GM19397 (cell line): ENCODE measurements at regions not wholly inside any gene's neighbourhood (a gene's known extent, or its start where the extent isn't known, plus 50 kb on each side); places are given as distances from the start of the nearest gene placed in this dataset.

Experiments used
- ATAC-seq: cut with Tn5 transposase; IDR thresholded peaks from one replicate; pipeline ENCODE4 v1.9.1; 2021; ENCODE audit warnings: mild to moderate bottlenecking, moderate library complexity; ENCODE audit not compliant: unreplicated experiment

DNA sequence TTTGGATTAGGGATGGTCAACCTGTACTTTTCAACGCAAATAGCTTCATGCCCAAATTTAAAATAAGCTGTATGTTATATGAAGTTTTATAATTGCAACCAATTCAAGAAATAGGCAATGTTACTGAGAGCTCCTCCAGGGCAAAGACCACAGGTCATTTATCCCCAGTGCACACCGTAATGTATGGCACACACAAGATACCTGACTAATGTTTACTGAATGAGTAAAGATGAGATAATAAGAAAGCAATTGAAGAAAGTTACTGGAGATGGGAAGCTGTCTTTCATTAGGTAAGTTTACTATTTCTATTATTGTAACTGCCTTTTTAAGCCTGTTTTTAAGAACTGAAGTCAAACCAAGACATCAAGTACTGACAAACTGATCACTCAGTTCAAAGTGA lies 184.5 kb upstream of the VRK2 start:
- ATAC-seq, result no peak

DNA sequence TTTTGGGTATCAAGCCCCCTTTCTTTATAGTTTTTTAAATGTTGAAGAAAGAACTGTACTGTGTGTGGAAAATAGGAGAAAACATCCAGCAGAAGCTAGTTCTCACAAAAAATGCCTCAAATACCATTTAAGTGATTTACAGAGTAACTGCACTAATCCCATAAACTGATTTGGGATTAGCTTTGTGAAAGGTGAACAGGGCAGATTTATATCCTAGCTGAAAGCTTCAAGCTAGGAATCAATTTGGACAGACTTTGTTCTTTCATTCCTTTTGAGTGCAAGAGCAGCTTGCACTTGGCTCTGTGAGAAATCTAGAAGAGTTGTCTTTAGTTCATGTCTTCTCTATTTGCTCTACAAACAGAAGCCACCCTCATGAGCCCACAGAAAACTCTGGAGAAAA lies 183.9 kb upstream of the VRK2 start:
- ATAC-seq, result no peak

DNA sequence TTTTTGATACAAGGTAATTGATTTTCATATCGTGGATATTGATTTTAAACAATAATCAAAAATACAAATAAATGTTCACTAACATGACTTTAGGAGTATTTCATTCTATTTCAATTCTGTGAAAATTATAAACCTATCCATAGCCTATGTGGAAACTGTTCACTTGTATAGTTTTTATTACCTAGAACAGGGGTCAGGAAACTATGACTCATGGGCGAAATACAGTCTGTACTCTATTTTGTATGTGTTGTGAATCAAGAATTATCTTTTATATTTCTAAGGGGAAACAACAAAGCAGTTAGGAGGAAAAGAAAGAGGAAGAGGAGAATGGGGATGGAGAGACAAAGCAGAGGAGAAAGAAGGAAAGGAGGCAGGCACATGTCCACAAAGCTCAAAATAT lies 181.7 kb upstream of the VRK2 start:
- no peak for ATAC-seq

DNA sequence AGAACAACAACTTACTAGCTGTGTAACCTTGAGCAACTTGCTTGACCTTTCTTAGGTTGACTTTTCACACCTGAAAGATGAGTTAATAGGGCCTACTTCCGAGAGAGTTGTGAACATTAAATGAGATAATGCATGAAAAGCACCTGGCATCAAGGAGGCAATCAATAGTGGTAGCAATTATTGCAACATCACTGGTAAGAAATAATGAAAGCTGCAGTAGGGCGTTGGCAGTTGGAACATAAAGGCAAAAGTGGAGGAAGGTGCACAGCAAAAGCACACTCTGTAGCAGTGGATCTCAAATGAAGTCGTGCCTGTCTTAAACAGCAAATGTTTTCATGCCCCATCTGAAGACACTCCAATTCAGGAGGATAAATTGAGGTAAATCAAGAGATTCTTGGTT lies 178.9 kb upstream of the VRK2 start:
- ATAC-seq, result no peak

DNA sequence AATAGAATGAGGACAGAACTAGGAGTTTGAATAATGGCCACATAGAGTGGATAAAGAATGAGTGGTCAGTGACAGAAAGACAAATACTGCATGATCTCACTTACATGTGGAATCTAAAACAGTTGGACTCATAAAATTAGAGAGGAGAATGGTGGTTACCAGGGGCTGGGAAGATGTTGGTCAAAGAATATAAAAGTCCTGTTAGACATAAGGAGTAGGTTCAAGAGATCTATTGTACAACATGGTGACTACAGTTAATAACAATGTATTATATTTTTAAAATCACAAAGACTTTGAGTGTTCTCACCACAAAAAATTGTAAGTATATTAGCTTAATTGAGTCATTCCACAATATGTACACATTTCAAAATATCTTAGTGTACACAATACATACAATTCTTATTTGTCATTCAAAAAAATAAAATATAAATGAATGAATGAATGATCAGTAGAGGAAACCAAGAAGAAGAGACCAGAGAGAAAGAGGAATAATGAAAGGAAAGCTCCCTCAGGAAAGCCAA lies 177.9 kb upstream of the VRK2 start:
- ATAC-seq, result no peak

DNA sequence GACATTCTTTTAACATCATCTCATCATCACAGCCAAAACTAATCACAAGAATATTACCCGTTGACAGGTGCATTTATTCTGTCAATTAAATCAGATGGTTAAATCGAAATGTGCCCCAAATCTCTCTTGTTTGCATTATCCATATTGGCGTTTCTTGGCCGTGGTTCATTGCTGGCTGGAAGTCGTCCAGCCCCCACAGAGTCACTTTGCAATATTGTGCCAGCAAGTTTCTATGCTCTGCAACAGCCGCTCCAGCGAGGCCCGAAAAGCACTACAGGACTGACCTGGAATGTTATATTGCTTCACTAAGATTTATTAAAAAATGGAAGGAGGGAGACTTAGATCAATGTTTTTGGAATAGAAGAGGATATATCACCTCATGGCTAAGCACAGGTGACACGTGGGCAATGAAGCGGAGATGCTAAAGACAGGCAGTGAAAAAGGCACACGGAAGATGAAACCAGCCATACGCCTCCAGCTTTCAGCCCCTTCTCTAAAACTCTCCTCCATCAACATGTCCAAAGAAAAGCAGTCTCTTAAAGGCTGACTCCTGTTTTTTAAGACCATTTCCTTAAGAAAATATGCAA lies 176.8 kb upstream of the VRK2 start:
- ATAC-seq, result no peak

DNA sequence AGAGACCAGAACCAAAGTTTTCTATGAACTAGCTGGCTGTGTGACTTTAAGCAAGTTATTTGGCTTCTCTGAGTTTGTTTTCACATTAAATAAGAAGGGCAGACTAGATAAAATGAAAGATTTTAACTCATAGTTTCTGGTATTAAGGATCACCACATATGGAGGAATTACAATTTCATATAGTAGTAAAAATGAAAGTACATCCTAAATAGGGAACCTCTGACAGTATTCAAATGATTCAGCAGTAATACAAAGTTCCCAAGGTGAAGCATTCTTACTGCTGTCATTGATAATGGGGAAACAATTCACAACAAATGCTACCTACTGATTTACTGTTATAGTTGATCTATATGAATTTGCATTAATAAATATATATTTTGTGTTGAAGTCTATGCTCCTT lies 170.3 kb upstream of the VRK2 start:
- ATAC-seq, result no peak

DNA sequence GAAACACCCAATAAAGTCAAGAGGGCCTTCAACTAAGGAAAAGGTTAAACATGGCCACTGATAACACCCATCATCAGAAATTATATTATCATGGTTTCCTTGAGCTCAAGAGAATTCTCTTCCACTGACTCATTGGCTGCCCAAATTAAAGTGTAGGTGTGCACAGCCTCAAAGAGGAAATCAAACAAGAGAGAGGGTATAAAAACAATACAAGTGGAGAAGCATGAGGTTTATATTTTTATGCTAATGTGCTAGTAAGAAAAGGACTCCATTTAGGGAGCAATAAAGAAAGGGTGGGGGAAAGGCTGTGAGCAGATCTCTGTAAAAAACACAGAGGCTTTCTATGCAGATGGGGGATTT lies 168.8 kb upstream of the VRK2 start:
- no peak for ATAC-seq

DNA sequence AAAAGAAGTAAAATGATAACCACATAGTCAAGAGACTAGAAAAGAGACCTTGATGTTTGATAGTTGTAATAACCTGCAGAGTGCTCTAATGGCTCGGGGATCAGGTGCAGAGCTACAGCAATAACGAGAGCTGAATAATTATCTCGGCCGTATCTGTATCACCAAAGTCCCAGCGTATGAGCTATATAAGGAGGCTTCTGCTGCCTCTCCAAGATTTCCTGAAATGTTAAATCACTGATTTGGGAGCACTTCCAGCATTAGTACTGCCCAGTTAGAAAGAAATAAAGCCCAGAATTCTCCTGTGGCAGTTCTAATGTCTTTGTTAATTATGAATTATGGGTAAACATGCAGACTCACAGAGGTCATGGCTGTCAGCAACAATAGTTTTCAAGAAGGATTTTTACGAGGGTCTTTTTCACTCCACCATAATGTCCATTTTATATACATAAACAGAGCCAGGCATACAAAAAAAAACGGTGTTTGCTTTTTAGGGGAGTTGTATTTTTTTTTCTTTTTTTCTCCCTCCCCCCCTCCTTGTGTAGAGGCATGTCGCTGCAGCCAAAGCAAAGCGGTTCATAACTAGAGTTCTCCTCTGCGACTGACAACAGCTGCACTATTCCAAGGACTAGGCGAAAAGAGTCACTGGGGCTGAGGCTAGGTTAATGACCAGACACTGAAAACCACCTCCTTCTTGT lies 168.3 kb upstream of the VRK2 start:
- ATAC-seq, result no peak

DNA sequence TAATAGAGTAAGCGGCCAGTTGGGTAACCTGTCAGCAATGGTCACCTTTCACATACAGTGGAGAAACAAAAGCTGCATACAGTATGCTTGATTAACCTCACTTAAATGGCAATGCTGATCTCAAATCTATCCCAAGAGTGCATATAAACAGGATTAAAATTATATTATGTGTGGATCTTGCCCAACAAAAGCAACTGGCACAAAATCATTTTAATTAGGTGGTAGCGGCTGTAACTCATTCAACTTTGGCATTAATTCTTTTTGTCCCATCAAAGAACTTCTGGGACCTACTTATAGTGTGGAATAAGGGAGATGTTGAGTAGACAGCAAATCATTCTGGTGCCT lies 167.8 kb upstream of the VRK2 start:
- no peak for ATAC-seq

DNA sequence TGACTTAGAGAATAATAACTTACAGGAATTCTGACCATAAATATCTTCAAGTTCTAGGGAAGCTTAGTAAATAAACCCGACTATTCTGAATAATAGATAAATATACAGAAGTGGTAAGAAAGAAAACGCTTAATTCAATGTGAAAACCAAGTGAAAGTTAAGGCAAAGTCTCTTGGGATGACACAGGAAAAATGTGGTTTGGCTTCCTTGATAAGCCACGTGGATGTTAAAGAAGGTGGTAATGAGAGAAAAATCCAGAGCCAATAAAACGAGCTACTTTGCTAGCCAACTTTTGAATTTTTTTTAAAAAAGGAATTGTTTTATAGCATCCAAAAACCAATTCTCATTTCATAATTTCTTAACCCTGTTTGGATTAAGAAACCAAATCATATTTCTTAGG lies 166.2 kb upstream of the VRK2 start:
- no peak for ATAC-seq

DNA sequence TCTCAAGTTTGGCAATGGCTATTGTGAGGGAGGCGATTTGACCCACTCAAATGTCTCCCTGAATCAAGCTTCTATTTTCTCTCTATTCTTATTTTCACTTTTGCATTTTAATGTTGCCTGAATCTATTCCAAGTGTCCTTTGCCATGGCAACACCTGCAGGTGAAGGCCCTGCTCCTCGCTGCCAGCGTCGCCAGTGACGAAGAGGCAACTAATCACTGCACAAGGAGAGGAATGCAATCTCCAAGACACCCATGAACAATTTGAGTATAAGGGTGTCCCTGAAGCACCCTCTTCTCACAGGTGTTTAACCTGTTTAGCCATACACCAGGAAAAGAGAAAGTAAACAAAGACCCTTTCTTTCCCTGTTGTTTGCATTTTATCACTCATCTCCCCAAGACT lies 165.6 kb upstream of the VRK2 start:
- no peak for ATAC-seq

DNA sequence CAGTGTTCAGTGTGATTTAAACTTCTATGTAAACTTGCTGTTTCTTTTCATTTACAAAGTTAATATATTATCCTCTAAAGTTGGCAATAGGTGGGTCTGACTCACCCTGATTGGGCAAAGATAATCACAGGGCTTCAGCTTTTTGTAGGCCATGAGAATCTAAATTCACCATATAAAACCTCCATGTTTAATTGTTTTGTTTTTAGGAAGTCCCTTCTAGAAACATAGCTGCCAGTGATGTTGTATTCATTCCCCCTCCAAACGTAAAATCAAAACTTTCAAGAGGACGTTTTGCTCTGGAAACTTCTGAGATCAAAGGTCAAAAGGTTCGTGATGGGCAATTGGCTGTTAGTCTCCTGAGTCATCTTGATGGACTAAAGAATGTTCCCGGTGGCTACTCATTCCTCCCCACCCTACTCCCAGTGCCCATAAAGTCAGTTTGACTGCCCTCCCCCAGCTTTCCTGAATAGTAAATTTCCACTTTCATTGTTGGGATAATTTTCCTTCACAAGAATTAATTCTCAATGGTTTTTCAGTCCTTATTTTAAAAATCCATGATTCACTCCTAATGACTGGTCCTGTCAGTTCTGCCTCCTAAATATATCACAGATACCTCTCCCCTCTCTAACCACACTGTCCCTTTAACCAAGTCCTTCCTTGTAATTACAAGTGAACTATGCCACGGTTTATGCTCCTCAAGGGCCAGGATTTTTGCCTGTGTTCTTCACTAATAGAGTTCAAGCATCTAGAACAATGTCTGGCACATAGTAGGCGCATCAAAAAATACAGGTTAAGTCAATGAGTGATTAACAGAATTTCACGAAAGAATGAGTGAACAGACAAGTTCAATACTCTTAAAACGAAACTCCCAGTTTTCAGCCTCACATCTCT lies 164.4 kb upstream of the VRK2 start:
- no peak for ATAC-seq

DNA sequence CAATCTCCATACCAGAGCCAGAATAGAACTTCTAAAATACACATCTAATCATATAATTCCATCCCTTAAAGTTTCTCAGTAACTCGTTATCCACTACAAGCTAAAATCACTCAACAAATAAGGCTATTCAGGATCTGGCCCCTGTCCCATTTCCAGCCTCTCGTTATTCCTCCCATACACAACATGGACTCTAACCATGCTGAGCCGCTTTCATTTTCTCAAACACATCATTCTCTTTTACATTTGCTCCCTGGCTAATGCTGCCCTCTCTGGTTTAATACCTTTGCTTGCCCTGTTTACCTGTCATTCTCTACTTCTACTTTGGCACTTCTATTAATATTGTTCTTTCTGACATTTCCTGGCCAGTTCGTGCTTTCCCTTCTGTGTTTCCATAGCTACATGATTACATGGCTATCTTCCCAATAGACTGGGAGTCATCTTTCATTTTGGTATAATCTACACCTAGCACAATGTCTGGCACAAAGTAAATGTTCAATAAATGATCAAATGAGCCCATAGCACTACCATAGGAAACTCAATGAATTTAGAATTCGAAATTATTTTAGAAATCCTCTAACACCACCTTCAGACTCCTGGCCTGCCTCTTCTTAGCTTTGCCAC lies 163.6 kb upstream of the VRK2 start:
- no peak for ATAC-seq

DNA sequence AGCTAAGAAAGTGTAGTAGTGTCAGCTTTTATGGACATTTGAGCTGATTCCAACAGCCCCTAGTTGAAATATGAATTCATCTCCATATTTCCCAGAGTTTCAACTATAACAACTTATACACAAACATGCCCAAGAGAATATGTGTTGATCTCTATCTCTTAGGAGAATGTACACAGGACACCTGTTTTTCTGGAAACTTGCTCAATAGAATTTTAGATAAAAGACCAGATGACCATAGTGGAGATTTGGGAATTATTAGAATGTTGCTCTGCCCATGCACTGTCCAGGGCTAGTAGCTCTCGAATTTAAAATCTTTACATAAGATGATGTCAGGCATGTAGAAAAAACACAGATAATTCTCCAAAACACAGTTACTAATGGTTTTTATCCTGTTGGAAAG lies 162.3 kb upstream of the VRK2 start:
- no peak for ATAC-seq

DNA sequence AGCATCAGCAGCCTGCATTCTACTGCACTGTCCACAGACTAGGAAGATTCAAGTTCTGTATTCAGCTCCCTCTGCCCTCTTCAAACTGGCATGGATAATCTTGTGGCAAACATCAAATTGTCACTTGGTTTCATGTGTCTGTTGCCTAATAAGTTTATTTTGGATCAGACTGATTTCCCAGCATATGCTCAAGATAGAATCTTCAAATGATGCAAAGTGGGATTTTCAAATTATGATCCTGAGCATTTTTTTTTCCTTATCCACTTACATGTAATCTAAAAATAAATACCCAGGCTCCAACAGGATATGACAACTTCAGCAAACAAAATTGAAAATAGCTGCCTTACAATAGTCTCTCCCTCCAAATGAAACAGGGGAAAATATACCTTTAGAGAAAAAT lies 160.9 kb upstream of the VRK2 start:
- no peak for ATAC-seq

DNA sequence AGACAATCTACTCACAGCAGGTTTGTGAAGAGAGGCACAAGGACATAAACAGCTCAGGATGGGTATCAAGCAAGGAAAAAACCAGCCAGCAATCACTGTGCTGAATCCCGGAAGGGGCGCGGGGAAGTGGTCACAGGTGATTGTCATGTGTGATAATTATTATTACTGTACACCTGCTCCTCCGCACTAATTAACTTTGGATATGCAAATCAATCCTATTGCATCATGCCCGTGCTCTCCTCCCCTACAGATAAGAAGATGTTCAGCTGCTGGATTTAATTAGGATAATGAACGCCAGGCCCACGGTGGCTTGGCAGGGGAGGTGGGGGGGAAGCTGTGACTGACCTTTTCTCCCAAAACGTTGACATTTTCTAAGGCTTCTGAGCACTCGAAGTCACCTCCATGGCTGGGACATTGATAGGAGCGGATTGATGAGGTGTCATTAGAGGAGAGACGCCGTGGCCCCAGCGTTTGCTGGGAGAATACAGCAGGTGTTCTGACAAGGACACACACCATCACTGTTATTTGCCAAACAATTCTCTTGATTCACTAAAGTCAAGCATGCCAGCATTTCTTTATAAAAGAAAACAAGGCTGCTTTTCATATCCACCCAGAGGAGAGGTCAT lies 160.3 kb upstream of the VRK2 start:
- no peak for ATAC-seq

DNA sequence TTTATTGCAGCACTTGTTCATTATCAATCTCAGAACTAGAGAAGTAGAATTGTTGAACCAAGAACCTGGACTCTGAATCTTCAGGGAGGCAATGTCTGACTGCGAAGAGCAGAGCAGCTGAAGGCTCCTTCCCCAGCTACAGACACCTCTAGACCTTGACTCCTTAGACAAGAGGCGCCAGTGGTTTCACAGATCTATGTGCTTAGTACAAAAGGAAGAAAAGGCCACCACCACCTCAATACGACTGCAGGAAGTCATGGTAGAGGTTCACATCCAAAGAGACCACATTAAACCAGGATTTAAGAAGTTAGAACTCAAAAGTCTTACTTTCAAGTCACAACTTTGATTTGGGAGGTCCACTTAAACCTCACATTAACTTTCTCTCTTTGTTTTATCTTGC lies 158.1 kb upstream of the VRK2 start:
- no peak for ATAC-seq

DNA sequence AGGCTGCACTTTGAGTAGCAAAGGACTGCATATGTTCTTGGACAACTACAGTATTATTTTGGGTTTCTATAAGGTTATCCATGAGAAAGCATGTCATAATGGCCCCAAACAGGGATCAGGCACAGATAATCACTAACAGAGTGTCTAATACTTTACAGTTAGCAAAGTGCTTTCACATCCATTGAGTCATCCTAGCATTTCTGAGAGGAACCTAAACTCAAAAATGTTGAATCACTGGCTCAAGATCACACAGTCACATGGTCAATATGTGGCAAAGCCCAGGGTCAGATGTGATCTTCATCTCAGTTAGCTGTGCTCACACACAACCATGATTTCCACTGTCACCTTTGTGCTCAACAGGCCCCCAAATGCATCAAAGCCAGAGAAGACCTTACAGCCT lies 156.1 kb upstream of the VRK2 start:
- no peak for ATAC-seq

DNA sequence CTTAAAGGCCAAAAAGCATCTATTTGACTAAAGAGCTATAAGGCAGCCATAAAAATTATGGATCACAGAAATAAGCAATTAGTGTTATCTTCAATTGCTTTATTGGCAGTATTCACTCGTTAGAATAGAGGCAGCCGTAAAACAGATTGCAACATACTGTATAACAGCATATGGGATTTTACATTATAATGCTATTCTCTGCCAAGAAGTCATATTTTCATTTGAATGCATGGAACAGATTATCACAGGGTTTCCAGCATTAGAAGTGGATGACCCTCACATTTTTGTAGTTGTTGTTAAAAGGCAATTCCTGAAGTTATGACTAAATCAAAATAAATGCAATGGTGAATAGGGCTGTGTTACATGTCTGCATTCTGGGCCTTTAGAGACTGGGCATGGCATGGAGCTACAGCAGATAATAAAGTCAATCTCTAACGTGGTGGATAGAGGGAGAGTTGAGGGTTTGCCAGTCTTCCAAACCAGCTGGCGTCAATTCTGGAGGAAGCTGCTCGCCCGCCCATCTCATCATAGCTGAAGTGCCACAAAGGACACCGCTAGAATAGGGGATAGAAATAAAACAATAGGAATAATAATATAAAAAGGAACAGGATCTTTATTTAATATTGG lies 155.4 kb upstream of the VRK2 start:
- no peak for ATAC-seq

DNA sequence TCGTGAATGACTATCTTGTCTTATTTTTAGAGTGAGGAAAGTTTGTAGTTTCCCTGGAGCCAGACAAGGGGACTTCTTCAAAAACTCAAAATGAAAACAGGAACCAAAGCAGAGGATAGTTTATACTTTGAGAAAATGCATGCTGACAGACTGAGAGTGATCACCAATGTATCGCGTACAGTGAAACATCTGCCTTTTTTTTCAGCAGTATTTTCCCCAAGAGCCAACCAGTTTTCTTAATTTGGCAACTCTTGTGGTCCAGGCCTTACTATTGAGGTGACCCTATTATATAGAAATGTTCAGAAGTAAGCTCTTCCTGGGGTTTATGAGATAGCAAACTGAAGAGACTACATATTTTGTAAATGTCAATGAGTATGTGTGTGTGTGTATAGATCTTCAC lies 153.7 kb upstream of the VRK2 start:
- ATAC-seq, result peak; percentile 80
